ENCODE measurements at regions not wholly inside any gene's neighbourhood (a gene's known extent, or its start where the extent isn't known, plus 50 kb on each side); places are given as distances from the start of the nearest gene placed in this dataset.

- intact Hi-C loops (cut with micrococcal nuclease; ENCODE audit: unreplicated experiment): no loop called here
- ChIA-PET POLR2A (no interaction called here), CTCF (ENCODE audit: unreplicated experiment) (no interaction called here)
- Histone ChIP-seq H4K20me1 (ENCODE audit: insufficient read depth, low read length) (no peaks in the 10 kb centered on the region), H3K9me2 (ENCODE audit: insufficient read depth, low read length) (no peaks in the 10 kb centered on the region), H3K4me1 (ENCODE audit: insufficient read depth, low read length, poor library complexity, severe bottlenecking) (no peaks in the 10 kb centered on the region), H2AFZ (ENCODE audit: low read length) (no peak overlapping the region), H3K79me2 (ENCODE audit: insufficient read depth, low read depth, low read length) (no peaks in the 10 kb centered on the region), H3K4me3 (ENCODE audit: low read depth, low read length, poor library complexity, severe bottlenecking) (no peak overlapping the region), H3K27ac (ENCODE audit: low read depth, low read length, poor library complexity, severe bottlenecking) (no peak overlapping the region), H3K9me3 (ENCODE audit: low read length) (no peaks in the 10 kb centered on the region), H3K4me2 (ENCODE audit: low read length) (no peak overlapping the region), H3K36me3 (ENCODE audit: insufficient read depth, low read length) (no peaks in the 10 kb centered on the region)
- BruUV-seq (replicated peaks): no TSS peak
- DNase-seq (ENCODE audit: low spot score): no peak
- TF ChIP-seq CTCF (conservative IDR thresholded peaks at IDR 0.05; ENCODE audit: low read length) (no peak), EZH2phosphoT487 (IDR thresholded peaks at IDR 0.05; ENCODE audit: borderline replicate concordance, low read depth, low read length) (no peak)
These were observed 354.6 kb upstream of the CDH11 start for GRCh38 chr16:65476448-65476955.

- no peaks in the 10 kb centered on the region for H3K79me2 ChIP-seq (ENCODE audit: insufficient read depth, low read depth, low read length)
- no peaks in the 10 kb centered on the region for H3K36me3 ChIP-seq (ENCODE audit: insufficient read depth, low read length)
- no peak overlapping the region for H3K27ac ChIP-seq (ENCODE audit: low read depth, low read length, poor library complexity, severe bottlenecking)
- no peak overlapping the region for H3K4me2 ChIP-seq (ENCODE audit: low read length)
- H2AFZ ChIP-seq (ENCODE audit: low read length): no peak overlapping the region
- no peak overlapping the region for H3K4me3 ChIP-seq (ENCODE audit: low read depth, low read length, poor library complexity, severe bottlenecking)
- no peaks in the 10 kb centered on the region for H4K20me1 ChIP-seq (ENCODE audit: insufficient read depth, low read length)
- no peak for TF ChIP-seq CTCF (conservative IDR thresholded peaks at IDR 0.05; ENCODE audit: low read length)
- no peak for TF ChIP-seq EZH2phosphoT487 (IDR thresholded peaks at IDR 0.05; ENCODE audit: borderline replicate concordance, low read depth, low read length)
- H3K9me2 ChIP-seq (ENCODE audit: insufficient read depth, low read length): no peaks in the 10 kb centered on the region
- CTCF ChIA-PET (ENCODE audit: unreplicated experiment): no interaction called here
- H3K4me1 ChIP-seq (ENCODE audit: insufficient read depth, low read length, poor library complexity, severe bottlenecking): no peaks in the 10 kb centered on the region
- BruUV-seq (replicated peaks): no TSS peak
- DNase-seq (ENCODE audit: low spot score): no peak
- POLR2A ChIA-PET: no interaction called here
- intact Hi-C loops (cut with micrococcal nuclease; ENCODE audit: unreplicated experiment): no loop called here
- H3K9me3 ChIP-seq (ENCODE audit: low read length): no peaks in the 10 kb centered on the region
These were observed 351.8 kb upstream of the CDH11 start for GRCh38 chr16:65473699-65474098.

GRCh38 chr16:65469116-65469515, 347.3 kb upstream of the CDH11 start:
- H3K4me3 ChIP-seq (ENCODE audit: low read depth, low read length, poor library complexity, severe bottlenecking): no peak overlapping the region
- no peaks in the 10 kb centered on the region for H3K4me1 ChIP-seq (ENCODE audit: insufficient read depth, low read length, poor library complexity, severe bottlenecking)
- H2AFZ ChIP-seq (ENCODE audit: low read length): no peak overlapping the region
- H3K79me2 ChIP-seq (ENCODE audit: insufficient read depth, low read depth, low read length): no peaks in the 10 kb centered on the region
- H3K36me3 ChIP-seq (ENCODE audit: insufficient read depth, low read length): no peaks in the 10 kb centered on the region
- no peaks in the 10 kb centered on the region for H3K9me3 ChIP-seq (ENCODE audit: low read length)
- intact Hi-C loops (cut with micrococcal nuclease; ENCODE audit: unreplicated experiment): no loop called here
- BruUV-seq (replicated peaks): no TSS peak
- H4K20me1 ChIP-seq (ENCODE audit: insufficient read depth, low read length): no peaks in the 10 kb centered on the region
- no peak overlapping the region for H3K27ac ChIP-seq (ENCODE audit: low read depth, low read length, poor library complexity, severe bottlenecking)
- CTCF ChIA-PET (ENCODE audit: unreplicated experiment): no interaction called here
- POLR2A ChIA-PET: no interaction called here
- H3K4me2 ChIP-seq (ENCODE audit: low read length): no peak overlapping the region
- TF ChIP-seq CTCF (conservative IDR thresholded peaks at IDR 0.05; ENCODE audit: low read length) (no peak), EZH2phosphoT487 (IDR thresholded peaks at IDR 0.05; ENCODE audit: borderline replicate concordance, low read depth, low read length) (no peak)
- no peak for DNase-seq (ENCODE audit: low spot score)
- no peaks in the 10 kb centered on the region for H3K9me2 ChIP-seq (ENCODE audit: insufficient read depth, low read length)
